GM19023 (cell line): ENCODE measurements at regions not wholly inside any gene's neighbourhood (a gene's known extent, or its start where the extent isn't known, plus 50 kb on each side); places are given as distances from the start of the nearest gene placed in this dataset.
"Not testable (repeated sequence)": the region's sequence is repeated elsewhere in the genome, so short reads cannot be mapped to it uniquely, and the experiment has no call there.

Experiments
- ATAC-seq: cut with Tn5 transposase; IDR thresholded peaks from one replicate; pipeline ENCODE4 v1.9.1; 2021; ENCODE audit warnings: mild to moderate bottlenecking, moderate library complexity; ENCODE audit not compliant: unreplicated experiment

DNA sequence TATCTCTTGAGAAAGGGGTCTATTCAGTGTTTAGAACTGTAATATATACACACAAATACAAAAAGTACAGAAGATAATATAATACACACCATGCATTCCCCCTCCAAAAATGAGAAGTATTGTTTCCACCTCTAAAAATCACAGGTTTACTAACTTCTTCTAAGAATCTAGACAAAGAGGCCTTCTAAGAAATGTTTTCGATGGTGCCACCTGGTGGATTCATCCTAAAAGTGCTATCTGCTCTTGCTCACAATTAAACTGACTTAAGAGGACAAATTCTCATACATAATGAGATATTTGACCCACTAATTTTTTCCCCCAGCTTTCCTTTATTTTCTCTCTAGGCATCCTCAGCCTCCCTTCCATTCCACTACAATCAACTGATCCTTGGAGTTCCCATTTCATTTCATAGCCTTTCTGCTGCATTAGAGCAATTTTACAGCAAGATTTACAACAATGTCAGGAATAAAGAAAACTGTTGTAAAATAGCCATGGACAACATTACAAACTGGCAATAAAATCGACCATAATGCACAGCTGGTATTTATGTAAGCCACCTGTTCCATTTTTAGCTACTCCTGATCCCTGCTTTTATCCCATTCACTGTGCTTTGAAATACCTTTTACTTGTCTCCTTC lies 124.6 kb downstream of the ARRDC4 start:
- ATAC-seq, result no peak

DNA sequence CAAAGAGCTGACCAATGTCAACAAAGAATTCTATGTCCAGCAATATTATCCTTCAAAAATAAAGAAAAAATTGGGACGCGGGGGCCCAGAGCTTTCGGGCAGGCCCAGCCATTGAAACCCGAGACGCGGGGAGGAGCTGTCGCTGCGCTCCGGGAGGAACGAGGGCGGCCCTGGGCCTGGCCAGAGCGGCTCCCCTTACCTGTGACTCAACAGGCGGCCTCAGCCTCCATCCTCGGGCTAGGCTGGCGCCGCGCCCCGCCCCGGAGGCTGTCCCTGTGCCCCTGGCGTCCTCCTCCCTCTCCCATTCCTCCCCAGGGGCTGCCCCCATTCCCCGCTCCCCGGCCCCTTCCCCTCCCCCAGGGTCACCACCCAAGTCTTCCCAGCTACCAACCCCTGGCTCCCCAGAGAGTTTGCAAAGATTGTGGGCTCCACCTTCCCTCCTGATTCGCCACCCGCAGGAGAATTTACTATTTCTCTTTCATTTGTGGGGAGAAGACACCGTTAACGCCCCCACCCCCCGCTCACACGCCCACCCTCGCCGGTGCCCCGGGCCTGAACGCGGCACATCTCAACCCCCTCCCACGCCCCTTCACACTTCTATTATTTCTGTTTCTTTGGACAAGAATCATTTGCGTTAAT lies 127.9 kb downstream of the ARRDC4 start:
- peak; percentile 73 for ATAC-seq

DNA sequence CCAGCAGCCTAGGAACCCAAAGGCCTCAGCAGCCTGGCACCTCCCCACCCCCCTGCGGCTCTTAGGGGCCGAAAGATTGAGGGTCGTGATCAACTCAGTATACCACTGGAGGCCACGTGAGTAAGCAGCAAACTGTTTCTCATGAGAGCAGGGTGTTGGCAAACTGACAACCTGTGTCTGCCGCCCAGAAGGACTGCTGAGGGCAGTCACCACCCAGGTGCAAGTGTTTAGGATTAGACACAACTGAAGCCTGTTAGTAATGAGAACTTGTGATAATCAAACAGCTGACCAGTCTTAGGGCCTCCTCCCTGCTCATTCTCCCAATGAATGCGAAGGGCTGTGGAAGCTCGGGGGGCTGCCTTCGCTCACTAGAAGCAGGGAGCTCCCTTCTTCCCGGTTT lies 128.8 kb downstream of the ARRDC4 start:
- ATAC-seq, result not testable (repeated sequence)

DNA sequence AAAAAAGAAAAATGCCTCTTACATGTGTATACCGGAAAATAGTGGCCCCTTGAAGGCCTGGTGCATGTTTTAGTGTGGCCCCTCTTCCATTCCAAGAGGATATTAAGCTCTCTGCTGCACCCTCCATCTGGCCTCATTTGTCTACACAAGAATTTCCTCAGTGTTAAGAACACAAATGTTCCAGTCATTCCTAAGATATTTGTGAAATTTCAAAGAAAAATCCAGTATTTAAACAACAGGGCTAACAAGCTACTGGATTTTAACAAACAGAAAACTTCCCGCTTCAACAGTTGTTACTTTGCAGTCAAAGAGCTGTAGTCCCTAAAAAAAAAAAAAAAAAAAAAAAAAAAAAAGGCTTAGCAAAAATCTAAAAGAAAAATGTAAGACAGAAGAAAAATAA lies 137.5 kb downstream of the ARRDC4 start:
- ATAC-seq, result not testable (repeated sequence)

DNA sequence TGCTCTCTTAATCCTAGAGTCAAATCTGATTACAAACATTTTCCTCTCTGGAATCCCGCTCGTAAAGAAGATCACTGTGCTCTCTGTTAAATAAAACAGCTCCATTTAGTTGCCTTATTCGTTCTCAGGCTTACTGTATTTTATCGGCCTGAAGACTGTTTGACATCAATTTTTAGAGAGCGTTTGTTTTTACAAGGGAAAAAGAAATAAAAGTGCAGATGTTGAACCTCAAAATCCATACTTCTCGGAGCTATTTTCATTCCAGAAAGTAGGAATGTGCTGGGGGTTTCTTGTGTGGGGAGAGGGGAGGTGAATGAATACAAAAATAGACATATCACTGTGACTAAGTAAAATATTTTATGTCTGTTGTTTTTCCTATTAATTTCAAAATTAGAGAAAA lies 140.1 kb downstream of the ARRDC4 start:
- not testable (repeated sequence) for ATAC-seq

DNA sequence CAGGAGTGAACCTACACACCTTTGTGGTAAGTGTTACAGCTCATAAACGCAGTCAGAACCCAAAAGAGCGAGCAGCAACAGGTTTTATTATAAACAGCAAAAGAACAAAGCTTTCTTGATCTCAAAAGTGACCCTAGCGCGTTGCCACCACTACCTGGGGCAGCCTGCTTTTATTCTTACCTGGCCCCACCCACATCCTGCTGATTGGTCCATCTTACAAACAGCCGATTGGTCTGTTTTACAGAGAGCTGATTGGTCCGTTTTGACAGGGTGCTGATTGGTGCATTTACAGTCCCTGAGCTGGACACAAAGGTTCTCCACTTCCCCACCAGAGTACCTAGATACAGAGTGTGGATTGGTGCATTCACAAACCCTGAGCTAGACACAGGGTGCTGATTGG lies 143.1 kb downstream of the ARRDC4 start:
- ATAC-seq, result no peak

DNA sequence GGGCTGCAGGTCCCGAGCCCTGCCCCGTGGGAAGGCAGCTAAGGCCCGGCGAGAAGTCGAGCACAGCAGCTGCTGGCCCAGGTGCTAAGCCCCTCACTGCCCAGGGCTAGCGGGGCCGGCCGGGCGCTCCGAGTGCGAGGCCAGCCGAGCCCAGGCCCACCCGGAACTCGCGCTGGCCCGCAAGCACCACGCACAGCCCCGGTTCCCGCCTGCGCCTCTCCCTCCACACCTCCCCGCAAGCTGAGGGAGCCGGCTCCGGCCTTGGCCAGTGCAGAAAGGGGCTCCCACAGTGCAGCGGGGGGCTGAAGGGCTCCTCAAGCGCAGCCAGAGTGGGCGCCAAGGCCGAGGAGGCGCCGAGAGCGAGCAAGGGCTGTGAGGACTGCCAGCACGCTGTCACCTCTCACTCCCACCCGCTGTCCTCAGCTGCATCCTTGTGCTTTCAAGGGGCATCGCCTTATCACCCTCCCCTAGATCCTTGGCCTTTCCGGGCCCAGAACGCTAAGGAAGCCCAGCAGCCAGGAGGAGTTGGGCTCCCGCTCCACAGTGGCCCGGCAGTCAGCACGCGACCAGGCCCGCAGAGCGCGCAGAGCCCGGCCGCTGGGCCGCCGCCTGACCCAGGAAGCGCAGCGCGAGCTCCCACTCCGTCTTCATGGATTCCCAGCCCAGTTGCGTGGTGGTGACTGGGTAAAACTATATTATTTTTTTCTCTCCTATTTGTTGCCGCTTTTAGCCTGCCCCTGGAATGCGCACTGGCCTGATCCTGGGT lies 144.1 kb downstream of the ARRDC4 start:
- ATAC-seq, result not testable (repeated sequence)

DNA sequence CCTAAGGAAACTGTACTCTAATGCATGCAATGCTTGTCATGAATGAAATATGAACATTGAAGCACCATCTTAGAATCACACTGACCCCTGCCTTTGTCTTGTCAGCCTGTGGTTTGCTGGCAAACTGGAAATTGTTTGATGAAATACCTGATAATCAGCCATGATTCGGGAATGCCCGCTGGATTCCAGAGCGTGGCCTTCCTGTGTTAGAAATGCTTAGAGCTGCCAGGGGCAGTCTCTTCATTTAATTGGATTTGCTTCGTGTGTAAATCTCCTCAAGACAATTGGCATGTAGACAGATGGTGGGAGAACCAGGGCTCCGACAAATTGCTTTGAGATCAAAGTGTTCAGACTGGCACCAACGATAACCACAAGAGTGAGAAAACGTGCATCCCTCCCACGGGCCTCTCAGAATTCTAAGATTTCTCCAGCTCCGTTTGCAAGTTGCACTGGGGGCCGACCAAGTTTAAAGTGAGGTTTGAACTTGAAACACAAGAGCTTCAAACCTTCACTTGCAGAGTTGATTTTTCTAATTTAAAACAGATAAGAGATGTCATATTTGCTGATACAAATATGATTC lies 146.2 kb downstream of the ARRDC4 start:
- not testable (repeated sequence) for ATAC-seq

DNA sequence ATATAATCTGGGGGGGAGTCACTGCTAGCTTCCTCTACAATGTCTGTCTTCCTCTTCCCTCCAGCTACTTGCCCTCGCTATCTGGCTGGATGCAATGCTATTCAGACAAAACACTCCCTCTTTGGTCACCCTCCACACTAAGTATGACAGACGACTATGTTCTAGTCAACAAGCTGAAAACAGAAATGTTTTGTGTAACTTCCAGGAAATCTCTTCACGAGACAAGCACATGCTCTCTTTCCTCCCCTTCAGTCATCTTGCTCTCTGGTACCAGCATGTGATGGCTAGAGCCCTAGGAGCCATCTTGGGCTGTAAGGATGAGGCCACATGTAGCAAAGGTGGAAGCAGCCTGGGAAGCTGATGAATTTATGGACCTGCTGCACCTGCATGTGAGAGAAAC lies 151.3 kb downstream of the ARRDC4 start:
- no peak for ATAC-seq

DNA sequence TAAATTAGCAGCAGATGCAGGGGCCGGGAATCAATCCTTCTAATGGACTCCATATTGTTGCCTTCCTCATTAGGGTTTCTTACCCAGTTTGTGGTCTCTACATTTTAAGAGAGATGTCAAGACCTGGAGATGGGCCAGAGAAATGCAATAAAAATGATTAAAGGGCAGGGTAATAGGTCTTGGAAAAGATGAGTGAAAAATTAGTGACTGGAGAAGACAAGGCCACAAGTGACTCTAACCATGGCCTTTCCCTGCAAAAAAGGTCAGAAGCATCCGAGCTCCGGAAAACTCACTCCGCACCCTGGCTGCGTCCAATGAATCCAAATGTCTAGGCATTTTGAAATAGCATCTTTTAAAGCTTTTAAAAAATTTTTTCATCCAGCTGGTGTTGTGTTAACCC lies 152.8 kb downstream of the ARRDC4 start:
- no peak for ATAC-seq

DNA sequence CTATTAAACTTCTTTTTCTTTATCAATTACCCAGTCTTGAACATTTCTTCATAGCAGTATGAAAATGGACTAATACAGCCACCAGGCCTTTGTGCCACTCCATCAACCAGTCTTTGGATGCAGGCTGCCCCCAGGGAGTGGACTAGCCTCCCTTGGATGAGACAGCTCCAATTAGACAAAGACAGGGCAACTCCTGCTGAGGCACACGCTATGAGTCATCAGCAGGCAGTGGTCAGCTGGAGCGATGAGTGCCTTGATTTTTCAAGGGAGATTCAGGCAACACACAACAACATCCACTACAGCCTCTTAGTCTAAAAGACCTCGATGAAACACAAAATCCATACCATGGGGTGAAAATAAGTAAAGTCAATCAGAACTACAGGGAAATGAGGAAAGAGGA lies 160.1 kb downstream of the ARRDC4 start:
- no peak for ATAC-seq

DNA sequence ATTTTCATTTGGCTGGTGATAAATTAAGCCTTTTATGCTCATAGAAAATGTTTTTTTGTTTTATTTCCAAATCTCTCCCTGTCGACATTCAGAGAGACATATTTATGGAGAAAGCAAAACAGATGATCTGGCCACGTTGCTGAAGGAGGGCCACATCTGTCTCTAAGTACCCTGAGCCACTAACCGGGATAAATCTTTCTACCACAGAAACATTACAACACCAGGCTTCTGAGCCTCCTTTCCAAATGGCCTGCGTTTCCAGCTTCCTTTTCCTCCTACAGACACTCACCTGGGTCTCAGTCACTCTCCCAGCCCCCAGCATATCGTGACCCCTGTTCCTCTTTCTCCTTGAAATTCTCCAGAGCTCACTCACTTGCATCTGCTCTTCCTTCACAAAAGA lies 161.0 kb downstream of the ARRDC4 start:
- no peak for ATAC-seq

DNA sequence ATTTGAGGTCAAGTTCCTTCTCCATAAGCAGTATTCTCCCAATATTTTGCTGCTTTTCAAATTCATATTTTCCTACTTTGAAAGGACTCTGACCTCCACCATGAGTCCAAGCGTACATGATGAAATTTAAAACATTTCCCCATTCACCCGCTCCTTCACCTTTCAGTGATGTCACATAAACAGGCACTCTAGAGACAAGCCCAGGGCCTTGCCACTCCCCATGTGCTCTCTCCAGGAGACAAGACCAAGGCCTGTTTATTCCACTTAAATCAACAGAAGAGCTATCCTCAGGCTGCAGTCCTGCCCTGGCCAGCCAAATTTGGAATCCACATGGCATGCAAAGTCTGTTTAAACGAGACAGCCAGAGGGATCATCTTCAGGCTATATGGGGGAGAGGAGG lies 161.5 kb downstream of the ARRDC4 start:
- ATAC-seq, result no peak

DNA sequence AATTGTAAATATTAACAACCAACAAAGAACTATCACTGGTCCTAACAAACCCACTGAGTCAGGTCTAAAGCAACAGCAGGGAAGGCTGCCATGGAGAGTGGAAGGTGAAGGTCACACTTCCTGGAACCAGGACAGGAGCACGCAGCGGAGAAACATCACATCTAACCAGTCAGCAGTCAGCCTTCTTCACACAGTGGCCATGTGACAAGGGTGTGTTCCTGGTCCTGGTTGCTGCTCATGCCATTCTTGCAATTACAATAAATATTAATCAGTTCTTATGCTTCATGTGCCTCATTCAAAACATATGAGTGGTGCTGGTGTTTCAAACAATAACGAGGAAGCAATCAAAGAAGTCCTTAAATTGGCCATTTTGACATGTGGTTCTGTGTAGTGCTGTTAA lies 162.8 kb downstream of the ARRDC4 start:
- no peak for ATAC-seq

DNA sequence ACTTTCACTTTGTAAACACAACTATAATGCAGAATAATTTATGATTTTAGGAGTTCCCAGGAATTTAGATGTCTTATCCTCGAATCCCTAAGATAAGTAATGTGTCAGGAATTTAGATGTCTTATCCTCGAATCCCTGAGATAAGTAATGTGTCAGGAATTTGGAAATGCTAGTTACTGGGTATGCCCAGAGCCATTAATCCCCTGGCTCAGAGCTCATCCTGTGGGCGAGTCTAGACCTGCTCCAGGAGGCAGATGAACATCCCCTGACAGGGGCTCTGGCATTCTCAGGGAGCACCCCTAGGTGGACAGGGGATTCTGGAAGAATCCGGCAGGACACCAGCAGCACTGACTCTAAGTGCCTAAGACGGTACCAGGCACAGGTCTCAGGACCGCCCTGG lies 163.3 kb downstream of the ARRDC4 start:
- no peak for ATAC-seq

DNA sequence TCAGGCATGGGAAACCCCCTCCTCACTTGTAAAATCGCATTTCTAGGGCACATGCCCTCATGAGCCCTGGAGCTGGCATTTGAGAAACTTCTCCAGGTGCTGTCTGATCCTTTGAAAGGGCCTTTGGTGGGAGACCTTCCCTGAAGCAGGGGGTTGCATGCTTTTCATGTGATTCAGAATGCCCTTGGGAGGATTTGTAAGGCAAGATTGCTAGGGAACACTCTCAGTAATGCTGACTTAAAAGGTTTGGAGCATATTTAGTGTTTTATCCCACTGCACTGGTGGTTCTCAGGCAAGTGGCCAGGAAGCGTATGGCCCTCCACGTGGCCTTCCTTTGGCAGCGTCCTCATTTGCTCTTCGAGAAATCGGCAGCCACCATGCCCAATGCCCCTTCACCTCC lies 164.1 kb downstream of the ARRDC4 start:
- no peak for ATAC-seq

DNA sequence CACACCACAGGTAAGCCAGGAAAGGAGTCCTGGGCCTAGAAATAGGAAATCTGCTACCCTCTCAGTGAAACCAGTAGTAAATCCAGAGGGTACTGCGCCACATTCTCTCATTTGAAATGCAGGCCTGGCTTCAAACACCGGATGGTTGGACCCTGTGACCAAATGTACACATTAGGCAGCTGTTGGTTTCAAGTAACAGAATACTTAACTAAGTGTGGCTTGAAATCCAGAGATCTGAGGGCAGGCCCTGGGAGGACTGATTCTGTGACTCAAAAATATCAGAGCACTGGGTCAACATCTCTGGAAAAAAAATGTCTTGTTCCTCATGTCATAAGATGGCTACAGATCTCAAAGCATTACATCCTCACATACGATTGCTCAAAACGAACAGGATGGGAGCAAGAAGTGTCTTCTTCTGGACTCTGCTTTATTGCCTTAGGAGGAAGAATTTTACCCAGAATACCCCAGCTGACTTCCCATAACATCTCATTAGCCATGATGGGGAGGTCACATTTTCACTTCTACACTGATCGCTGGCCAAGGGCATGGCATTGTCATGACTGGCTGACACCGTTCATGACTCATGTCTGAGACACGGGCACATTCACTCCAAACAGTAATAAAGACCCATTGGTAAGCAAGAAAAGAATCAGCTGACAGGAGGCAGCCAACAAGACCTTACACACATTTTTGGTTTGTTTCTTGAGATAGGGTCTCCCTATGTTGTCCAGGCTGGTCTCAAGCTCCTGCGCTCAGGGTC lies 166.0 kb downstream of the ARRDC4 start:
- no peak for ATAC-seq

DNA sequence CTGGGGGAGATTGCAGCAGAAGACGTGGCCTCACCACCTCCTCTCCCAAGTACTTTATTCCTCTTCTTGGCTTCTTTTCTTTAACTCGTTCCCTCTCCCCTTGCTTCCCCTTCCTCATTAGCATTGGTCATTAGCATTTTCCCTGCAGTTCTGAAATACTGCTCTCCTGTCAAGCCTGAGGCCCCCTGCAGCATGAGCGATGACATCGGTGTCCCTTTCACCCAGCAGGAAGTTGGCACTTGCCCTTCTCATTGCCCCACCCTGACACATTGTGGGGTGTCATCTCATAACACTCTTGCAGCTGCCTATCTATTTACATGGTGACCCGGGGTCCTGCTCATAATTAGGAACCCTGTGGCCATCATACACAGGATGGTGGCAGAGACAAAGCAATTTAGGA lies 167.1 kb downstream of the ARRDC4 start:
- no peak for ATAC-seq

DNA sequence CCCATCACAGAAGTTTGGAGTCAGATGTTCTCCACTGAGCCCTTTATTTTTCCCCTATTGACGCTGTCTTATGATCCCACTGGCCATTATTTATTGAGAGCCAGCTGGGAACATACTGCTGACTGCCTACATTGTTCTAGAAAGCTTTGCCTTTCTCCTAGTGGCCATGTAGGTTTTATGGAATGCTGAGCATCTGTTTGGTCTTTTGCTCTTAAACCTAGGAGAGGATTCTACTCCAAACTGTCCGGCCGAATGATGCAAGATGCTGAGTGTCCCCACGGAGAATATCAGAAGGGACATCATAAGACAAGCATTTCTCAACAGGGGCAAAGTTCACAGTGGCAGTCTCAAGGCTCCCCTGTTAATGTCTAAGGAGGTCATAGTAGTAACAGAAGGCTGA lies 171.4 kb downstream of the ARRDC4 start:
- no peak for ATAC-seq

DNA sequence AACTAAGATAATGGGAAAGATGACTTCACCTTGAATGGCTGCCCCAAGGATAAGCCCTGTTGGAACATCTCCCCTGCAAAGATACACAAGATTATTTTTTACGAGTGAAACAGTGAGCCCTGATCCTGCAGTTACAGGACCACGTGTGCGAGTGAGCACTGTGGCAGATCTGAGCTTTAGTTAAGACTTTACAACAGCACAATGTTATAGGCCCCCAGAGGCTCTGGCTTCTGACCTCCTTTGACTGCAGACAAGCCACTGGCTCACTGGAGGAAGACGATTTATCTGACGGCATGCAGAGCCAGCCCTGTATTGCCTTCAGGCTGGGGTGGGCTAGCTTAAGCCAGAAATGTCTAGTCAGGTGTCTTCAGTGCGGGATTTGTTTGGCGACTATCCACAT lies 174.4 kb downstream of the ARRDC4 start:
- no peak for ATAC-seq

DNA sequence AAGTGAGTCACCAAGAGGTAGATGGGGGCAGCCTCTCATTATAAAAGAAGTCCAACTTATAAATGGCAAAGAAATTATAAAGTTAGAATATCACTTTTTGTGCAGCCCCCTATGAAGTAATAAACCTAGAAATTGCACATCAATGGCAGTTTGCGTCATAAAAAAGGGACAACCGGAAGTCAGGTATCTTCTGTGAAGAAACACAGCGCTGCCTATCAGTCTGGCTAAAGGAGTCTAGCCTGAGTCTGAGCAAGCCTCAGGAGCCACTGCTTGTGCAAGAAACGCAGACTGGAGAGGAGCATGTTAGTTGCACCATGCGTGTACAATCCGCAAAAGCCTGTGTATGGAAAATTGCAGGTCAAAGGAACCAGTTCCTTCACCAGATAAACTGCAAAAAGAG lies 178.4 kb downstream of the ARRDC4 start:
- no peak for ATAC-seq
